ENCODE measurements at regions not wholly inside any gene's neighbourhood (a gene's known extent, or its start where the extent isn't known, plus 50 kb on each side); places are given as distances from the start of the nearest gene placed in this dataset.

DNA sequence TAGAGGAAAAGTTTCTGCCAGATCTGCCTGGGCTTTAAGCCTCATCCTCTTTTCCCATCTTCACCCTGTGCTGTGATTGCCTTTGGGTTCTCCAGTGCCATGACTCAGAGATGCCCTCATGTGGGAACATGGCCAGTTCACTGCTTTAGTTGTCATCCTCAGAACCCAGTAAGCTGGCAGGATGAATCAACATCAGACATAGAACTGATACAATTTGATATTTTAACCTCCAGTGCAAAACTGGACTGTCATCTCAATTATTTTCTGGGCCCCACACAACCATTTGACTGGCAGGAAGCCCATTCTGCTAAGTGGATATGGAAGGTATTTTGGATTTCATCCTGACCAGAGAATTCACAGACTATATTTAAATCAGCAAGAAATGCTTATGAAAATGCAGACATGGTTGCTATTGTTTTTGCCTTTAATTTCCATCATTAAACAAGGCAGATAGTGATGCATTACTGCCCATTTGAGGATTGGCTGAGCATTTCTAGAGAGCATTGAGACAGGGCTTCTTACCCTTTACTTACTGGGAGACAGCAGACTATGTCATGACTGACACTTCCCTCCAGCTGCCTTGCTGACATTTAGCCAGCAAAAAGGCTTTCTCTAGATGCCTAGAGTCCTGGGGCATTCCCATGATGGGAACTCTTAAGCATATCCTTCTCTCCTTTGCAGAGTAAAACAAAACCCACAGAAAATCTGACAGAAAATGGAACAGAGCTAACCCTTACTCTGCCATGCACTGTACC is 327.1 kb upstream of the MTNR1B start:
- ChIA-PET POLR2A (no interaction called here), CTCF (no interaction called here)
- H3K4me1 ChIP-seq (ENCODE audit: control extremely low read depth in 1 of 4, control insufficient read depth in 4 of 4, insufficient read depth in 4 of 4, low read length in 3 of 4) = no peaks in the 10 kb centered on the region
- no peaks in the 10 kb centered on the region for H3K27me3 ChIP-seq (replicated peaks in 2 of 5; ENCODE audit: control insufficient read depth in 4 of 5, insufficient read depth in 5 of 5, low read length in 4 of 5)
- H3K4me3 ChIP-seq (ENCODE audit: control insufficient read depth in 1 of 7, extremely low read depth in 1 of 7, insufficient read depth in 4 of 7, low read depth in 2 of 7, low read length in 6 of 7) = no peak overlapping the region
- no peak for DNase-seq
- H3K36me3 ChIP-seq (ENCODE audit: control insufficient read depth in 4 of 4, insufficient read depth in 4 of 4, low read length in 3 of 4) = no peaks in the 10 kb centered on the region
- H3K9me3 ChIP-seq (ENCODE audit: control extremely low read depth in 1 of 5, control insufficient read depth in 4 of 5, insufficient read depth in 2 of 5, low read depth in 1 of 5, low read length in 4 of 5) = no peaks in the 10 kb centered on the region
- no peak overlapping the region for H3K27ac ChIP-seq (ENCODE audit: insufficient read depth in 1 of 2, low read depth in 1 of 2, low read length in 2 of 2, poor library complexity in 1 of 2, severe bottlenecking in 2 of 2)

GRCh38 chr11:92643827-92644226 is 325.6 kb upstream of the MTNR1B start:
- Histone ChIP-seq H3K27me3 (replicated peaks in 2 of 5; ENCODE audit: control insufficient read depth in 4 of 5, insufficient read depth in 5 of 5, low read length in 4 of 5) (no peaks in the 10 kb centered on the region), H3K27ac (ENCODE audit: insufficient read depth in 1 of 2, low read depth in 1 of 2, low read length in 2 of 2, poor library complexity in 1 of 2, severe bottlenecking in 2 of 2) (no peak overlapping the region), H3K4me3 (ENCODE audit: control insufficient read depth in 1 of 7, extremely low read depth in 1 of 7, insufficient read depth in 4 of 7, low read depth in 2 of 7, low read length in 6 of 7) (no peak overlapping the region), H3K4me1 (ENCODE audit: control extremely low read depth in 1 of 4, control insufficient read depth in 4 of 4, insufficient read depth in 4 of 4, low read length in 3 of 4) (no peaks in the 10 kb centered on the region), H3K9me3 (ENCODE audit: control extremely low read depth in 1 of 5, control insufficient read depth in 4 of 5, insufficient read depth in 2 of 5, low read depth in 1 of 5, low read length in 4 of 5) (no peaks in the 10 kb centered on the region), H3K36me3 (ENCODE audit: control insufficient read depth in 4 of 4, insufficient read depth in 4 of 4, low read length in 3 of 4) (no peaks in the 10 kb centered on the region)
- WGBS (ENCODE audit: insufficient coverage) = 78% methylated on average over 2 of the region's 2 CpGs
- ChIA-PET CTCF (no interaction called here), POLR2A (no interaction called here)
- DNase-seq = no peak

- Histone ChIP-seq H3K36me3 (ENCODE audit: control insufficient read depth in 4 of 4, insufficient read depth in 4 of 4, low read length in 3 of 4) (no peaks in the 10 kb centered on the region), H3K4me1 (ENCODE audit: control extremely low read depth in 1 of 4, control insufficient read depth in 4 of 4, insufficient read depth in 4 of 4, low read length in 3 of 4) (no peaks in the 10 kb centered on the region), H3K27me3 (replicated peaks in 2 of 5; ENCODE audit: control insufficient read depth in 4 of 5, insufficient read depth in 5 of 5, low read length in 4 of 5) (no peaks in the 10 kb centered on the region), H3K4me3 (ENCODE audit: control insufficient read depth in 1 of 7, extremely low read depth in 1 of 7, insufficient read depth in 4 of 7, low read depth in 2 of 7, low read length in 6 of 7) (no peak overlapping the region), H3K9me3 (ENCODE audit: control extremely low read depth in 1 of 5, control insufficient read depth in 4 of 5, insufficient read depth in 2 of 5, low read depth in 1 of 5, low read length in 4 of 5) (no peaks in the 10 kb centered on the region), H3K27ac (ENCODE audit: insufficient read depth in 1 of 2, low read depth in 1 of 2, low read length in 2 of 2, poor library complexity in 1 of 2, severe bottlenecking in 2 of 2) (no peak overlapping the region)
- WGBS (ENCODE audit: insufficient coverage) = 96% methylated on average over 8 of the region's 10 CpGs
- DNase-seq = no peak
- CTCF ChIA-PET = no interaction called here
- POLR2A ChIA-PET = no interaction called here
These were observed 324.6 kb upstream of the MTNR1B start for GRCh38 chr11:92644595-92645445.

DNA sequence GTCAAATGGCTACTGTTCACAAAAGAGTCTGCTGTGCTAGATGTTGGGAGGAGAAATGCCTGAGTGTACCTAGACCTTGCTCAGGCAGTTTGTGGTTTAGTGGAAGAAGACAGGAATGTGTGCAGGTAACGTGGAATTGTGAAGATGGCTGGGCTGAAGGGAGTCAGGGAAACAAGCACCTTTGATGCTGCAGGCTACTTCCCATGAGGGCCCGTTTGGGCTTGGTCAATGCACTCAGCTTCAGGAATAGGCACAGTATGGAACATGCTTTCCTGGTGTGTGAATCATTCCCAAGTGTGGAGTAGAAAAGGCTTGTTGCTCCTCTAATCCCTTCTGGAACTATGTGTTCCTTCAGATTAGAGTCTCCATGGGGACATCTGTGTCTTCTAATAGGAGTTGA is 318.3 kb upstream of the MTNR1B start:
- Histone ChIP-seq H3K4me3 (ENCODE audit: control insufficient read depth in 1 of 7, extremely low read depth in 1 of 7, insufficient read depth in 4 of 7, low read depth in 2 of 7, low read length in 6 of 7) (no peak overlapping the region), H3K27ac (ENCODE audit: insufficient read depth in 1 of 2, low read depth in 1 of 2, low read length in 2 of 2, poor library complexity in 1 of 2, severe bottlenecking in 2 of 2) (no peak overlapping the region), H3K9me3 (ENCODE audit: control extremely low read depth in 1 of 5, control insufficient read depth in 4 of 5, insufficient read depth in 2 of 5, low read depth in 1 of 5, low read length in 4 of 5) (no peaks in the 10 kb centered on the region), H3K27me3 (replicated peaks in 2 of 5; ENCODE audit: control insufficient read depth in 4 of 5, insufficient read depth in 5 of 5, low read length in 4 of 5) (no peaks in the 10 kb centered on the region), H3K4me1 (ENCODE audit: control extremely low read depth in 1 of 4, control insufficient read depth in 4 of 4, insufficient read depth in 4 of 4, low read length in 3 of 4) (no peaks in the 10 kb centered on the region), H3K36me3 (ENCODE audit: control insufficient read depth in 4 of 4, insufficient read depth in 4 of 4, low read length in 3 of 4) (no peaks in the 10 kb centered on the region)
- 93% methylated on average over 2 of the region's 2 CpGs for WGBS (ENCODE audit: insufficient coverage)
- POLR2A ChIA-PET = no interaction called here
- DNase-seq = no peak
- CTCF ChIA-PET = no interaction called here

DNA sequence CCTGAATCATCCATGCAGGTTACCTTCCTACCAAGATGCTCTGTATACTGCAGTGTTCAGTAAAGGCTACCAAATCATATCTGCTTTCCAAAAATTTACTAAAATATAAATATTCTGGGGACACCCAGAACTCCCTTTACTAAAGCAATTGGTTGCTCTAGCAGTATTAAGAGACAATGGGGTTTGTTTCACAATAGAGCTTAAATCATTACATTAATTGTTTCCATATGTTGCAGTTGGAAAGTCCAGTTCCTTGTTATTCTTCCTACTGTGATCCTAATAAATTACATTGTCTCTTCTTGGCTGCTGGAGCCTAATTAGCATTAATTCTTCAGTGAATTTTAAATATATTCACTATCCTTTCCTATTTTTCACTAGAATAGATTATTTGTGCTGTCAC is 316.0 kb upstream of the MTNR1B start:
- Histone ChIP-seq H3K9me3 (ENCODE audit: control extremely low read depth in 1 of 5, control insufficient read depth in 4 of 5, insufficient read depth in 2 of 5, low read depth in 1 of 5, low read length in 4 of 5) (no peaks in the 10 kb centered on the region), H3K27me3 (replicated peaks in 2 of 5; ENCODE audit: control insufficient read depth in 4 of 5, insufficient read depth in 5 of 5, low read length in 4 of 5) (no peaks in the 10 kb centered on the region), H3K36me3 (ENCODE audit: control insufficient read depth in 4 of 4, insufficient read depth in 4 of 4, low read length in 3 of 4) (no peaks in the 10 kb centered on the region), H3K27ac (ENCODE audit: insufficient read depth in 1 of 2, low read depth in 1 of 2, low read length in 2 of 2, poor library complexity in 1 of 2, severe bottlenecking in 2 of 2) (no peak overlapping the region), H3K4me3 (ENCODE audit: control insufficient read depth in 1 of 7, extremely low read depth in 1 of 7, insufficient read depth in 4 of 7, low read depth in 2 of 7, low read length in 6 of 7) (no peak overlapping the region), H3K4me1 (ENCODE audit: control extremely low read depth in 1 of 4, control insufficient read depth in 4 of 4, insufficient read depth in 4 of 4, low read length in 3 of 4) (peaks cover 0 to 3% (median 0%) of the 10 kb centered on the region in 4 experiments)
- no peak for DNase-seq
- ChIA-PET CTCF (no interaction called here), POLR2A (no interaction called here)

- POLR2A ChIA-PET = no interaction called here
These were observed 312.7 kb upstream of the MTNR1B start for GRCh38 chr11:92656783-92657182.

GRCh38 chr11:92657226-92657625 is 312.2 kb upstream of the MTNR1B start:
- Histone ChIP-seq H3K36me3 (ENCODE audit: control insufficient read depth in 4 of 4, insufficient read depth in 4 of 4, low read length in 3 of 4) (no peaks in the 10 kb centered on the region), H3K4me1 (ENCODE audit: control extremely low read depth in 1 of 4, control insufficient read depth in 4 of 4, insufficient read depth in 4 of 4, low read length in 3 of 4) (peaks cover 0 to 3% (median 0%) of the 10 kb centered on the region in 4 experiments), H3K4me3 (ENCODE audit: control insufficient read depth in 1 of 7, extremely low read depth in 1 of 7, insufficient read depth in 4 of 7, low read depth in 2 of 7, low read length in 6 of 7) (no peak overlapping the region), H3K27me3 (replicated peaks in 2 of 5; ENCODE audit: control insufficient read depth in 4 of 5, insufficient read depth in 5 of 5, low read length in 4 of 5) (no peaks in the 10 kb centered on the region), H3K27ac (ENCODE audit: insufficient read depth in 1 of 2, low read depth in 1 of 2, low read length in 2 of 2, poor library complexity in 1 of 2, severe bottlenecking in 2 of 2) (no peak overlapping the region), H3K9me3 (ENCODE audit: control extremely low read depth in 1 of 5, control insufficient read depth in 4 of 5, insufficient read depth in 2 of 5, low read depth in 1 of 5, low read length in 4 of 5) (no peaks in the 10 kb centered on the region)
- peak in 1 of 3 donors; percentile 38 for DNase-seq
- CTCF ChIA-PET = no interaction called here
- WGBS (ENCODE audit: insufficient coverage) = 30% methylated on average over 1 of the region's 2 CpGs
- POLR2A ChIA-PET = no interaction called here

More at GRCh38 chr11:92656783-92657182, 312.7 kb upstream of the MTNR1B start:
- 64% methylated on average over 1 of the region's 2 CpGs for WGBS (ENCODE audit: insufficient coverage)
- H3K9me3 ChIP-seq (ENCODE audit: control extremely low read depth in 1 of 5, control insufficient read depth in 4 of 5, insufficient read depth in 2 of 5, low read depth in 1 of 5, low read length in 4 of 5) = no peaks in the 10 kb centered on the region
- no peaks in the 10 kb centered on the region for H3K36me3 ChIP-seq (ENCODE audit: control insufficient read depth in 4 of 4, insufficient read depth in 4 of 4, low read length in 3 of 4)
- no peak overlapping the region for H3K4me3 ChIP-seq (ENCODE audit: control insufficient read depth in 1 of 7, extremely low read depth in 1 of 7, insufficient read depth in 4 of 7, low read depth in 2 of 7, low read length in 6 of 7)
- no peaks in the 10 kb centered on the region for H3K27me3 ChIP-seq (replicated peaks in 2 of 5; ENCODE audit: control insufficient read depth in 4 of 5, insufficient read depth in 5 of 5, low read length in 4 of 5)
- DNase-seq = no peak
- CTCF ChIA-PET = no interaction called here
- H3K4me1 ChIP-seq (ENCODE audit: control extremely low read depth in 1 of 4, control insufficient read depth in 4 of 4, insufficient read depth in 4 of 4, low read length in 3 of 4) = peaks cover 0 to 3% (median 0%) of the 10 kb centered on the region in 4 experiments
- H3K27ac ChIP-seq (ENCODE audit: insufficient read depth in 1 of 2, low read depth in 1 of 2, low read length in 2 of 2, poor library complexity in 1 of 2, severe bottlenecking in 2 of 2) = no peak overlapping the region
